ENCODE measurements at regions not wholly inside any gene's neighbourhood (a gene's known extent, or its start where the extent isn't known, plus 50 kb on each side); places are given as distances from the start of the nearest gene placed in this dataset.

GRCh38 chr5:110105692-110106091 lies 416.0 kb downstream of the MAN2A1 start:
- no peak for DNase-seq (ENCODE audit: low read depth in 1 of 2, low spot score in 1 of 2)

GRCh38 chr5:110106750-110107149 lies 417.0 kb downstream of the MAN2A1 start:
- DNase-seq (ENCODE audit: low read depth in 1 of 2, low spot score in 1 of 2): no peak

- no peak for DNase-seq (ENCODE audit: low read depth in 1 of 2, low spot score in 1 of 2)
Observed at GRCh38 chr5:110108520-110108919, 418.8 kb downstream of the MAN2A1 start.

GRCh38 chr5:110109667-110110066 lies 419.9 kb downstream of the MAN2A1 start:
- DNase-seq (ENCODE audit: low read depth in 1 of 2, low spot score in 1 of 2): no peak

- no peak for DNase-seq (ENCODE audit: low read depth in 1 of 2, low spot score in 1 of 2)
Observed at GRCh38 chr5:110112348-110112747, 422.6 kb downstream of the MAN2A1 start.

DNA sequence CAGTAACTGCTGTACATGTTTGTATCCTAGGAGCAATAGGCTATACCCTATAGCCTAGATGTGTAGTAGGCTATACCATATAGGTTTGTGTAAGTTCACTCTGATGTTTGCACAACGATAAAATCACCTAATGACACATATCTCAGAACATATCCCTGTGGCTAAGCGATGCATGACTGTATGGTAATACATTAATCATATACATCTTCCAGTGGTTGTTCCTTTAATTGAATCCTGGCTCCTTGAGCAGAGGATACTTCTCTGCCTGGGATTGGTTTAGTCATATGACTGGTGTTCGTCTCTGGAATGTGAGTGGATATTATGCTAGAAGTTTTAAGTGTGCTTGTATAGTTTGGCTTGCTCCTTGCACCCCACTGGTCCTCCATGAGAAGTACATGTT lies 425.8 kb downstream of the MAN2A1 start:
- no peak for DNase-seq (ENCODE audit: low read depth in 1 of 2, low spot score in 1 of 2)

DNA sequence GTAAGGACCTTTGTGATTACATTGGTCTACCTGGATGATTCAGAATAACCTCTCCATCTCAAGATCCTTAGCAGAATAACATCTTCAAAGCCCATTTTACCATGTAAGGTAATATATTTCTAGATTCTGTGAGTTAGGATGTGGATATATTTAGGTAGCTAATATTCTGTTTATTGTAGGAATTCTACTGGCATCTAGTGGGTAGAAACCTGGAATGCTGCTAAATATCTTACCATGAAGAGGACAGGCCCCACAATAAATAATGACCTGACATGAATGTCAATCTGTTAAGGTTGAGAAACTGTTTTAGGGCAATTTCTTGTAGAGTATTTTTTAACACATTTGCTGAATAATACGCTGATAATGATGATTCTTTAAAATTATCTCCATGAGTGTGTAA lies 426.8 kb downstream of the MAN2A1 start:
- DNase-seq (ENCODE audit: low read depth in 1 of 2, low spot score in 1 of 2): no peak

GRCh38 chr5:110134963-110135935 lies 445.5 kb downstream of the MAN2A1 start:
- no peak for DNase-seq (ENCODE audit: low read depth in 1 of 2, low spot score in 1 of 2)

DNA sequence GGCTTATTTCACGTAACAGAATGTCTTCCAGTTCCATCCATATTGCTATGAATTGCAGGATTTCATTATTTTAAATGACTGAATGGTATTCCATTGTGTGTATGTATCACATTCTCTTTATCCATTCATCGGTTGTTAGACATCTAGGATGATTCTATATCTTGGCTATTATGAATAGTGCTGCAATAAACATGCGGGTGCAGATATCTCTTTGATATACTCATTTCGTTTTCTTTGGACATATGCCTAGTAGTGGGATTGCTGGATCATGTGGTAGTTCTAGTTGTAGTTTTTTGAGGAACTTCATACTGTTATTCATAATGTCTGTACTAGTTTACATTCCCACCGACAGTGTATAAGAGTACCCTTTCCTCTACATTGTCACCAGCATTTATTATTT lies 460.5 kb downstream of the MAN2A1 start:
- DNase-seq (ENCODE audit: low read depth in 1 of 2, low spot score in 1 of 2): no peak

DNA sequence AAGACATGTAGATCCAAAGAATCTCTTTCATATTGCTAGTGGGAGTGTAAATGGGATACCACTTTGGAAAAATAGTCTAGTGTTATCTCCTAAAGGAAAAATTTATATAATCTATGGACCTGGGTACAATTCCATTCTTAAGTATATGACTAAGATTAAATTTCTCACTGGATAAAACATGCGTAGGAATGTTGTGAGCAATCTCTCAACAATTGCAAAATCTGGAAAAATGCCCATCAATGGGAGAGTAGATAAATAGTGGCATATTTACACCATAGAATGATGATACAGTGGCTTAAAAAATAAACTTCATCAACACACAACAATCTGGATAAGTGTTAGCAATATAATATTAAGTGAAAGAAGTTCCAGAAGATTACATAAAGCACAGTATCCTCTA lies 469.5 kb downstream of the MAN2A1 start:
- no peak for DNase-seq (ENCODE audit: low read depth in 1 of 2, low spot score in 1 of 2)

- DNase-seq (ENCODE audit: low read depth in 1 of 2, low spot score in 1 of 2): no peak
Observed at GRCh38 chr5:110161162-110161561, 471.4 kb downstream of the MAN2A1 start.

DNA sequence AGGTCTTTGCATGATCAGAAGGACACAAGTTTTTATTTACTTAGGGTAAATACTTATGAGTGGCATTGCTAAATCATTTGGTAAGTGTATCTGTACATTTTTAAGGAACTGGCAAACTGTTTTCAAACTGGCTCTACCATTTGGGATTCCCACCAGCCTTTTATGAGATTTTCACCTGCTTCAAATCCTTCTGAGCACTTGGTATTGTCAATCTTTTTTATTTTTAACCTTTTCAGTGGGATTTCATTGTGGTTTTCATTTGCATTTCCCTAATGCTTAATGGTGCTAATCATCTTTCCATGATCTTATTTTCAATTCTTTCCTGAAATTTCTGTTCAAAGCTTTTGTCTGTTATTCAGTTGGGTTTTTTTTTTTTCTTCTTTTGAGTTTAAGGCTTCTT lies 475.6 kb downstream of the MAN2A1 start:
- no peak for DNase-seq (ENCODE audit: low read depth in 1 of 2, low spot score in 1 of 2)

GRCh38 chr5:110167384-110167783 lies 477.7 kb downstream of the MAN2A1 start:
- DNase-seq (ENCODE audit: low read depth in 1 of 2, low spot score in 1 of 2): no peak

DNA sequence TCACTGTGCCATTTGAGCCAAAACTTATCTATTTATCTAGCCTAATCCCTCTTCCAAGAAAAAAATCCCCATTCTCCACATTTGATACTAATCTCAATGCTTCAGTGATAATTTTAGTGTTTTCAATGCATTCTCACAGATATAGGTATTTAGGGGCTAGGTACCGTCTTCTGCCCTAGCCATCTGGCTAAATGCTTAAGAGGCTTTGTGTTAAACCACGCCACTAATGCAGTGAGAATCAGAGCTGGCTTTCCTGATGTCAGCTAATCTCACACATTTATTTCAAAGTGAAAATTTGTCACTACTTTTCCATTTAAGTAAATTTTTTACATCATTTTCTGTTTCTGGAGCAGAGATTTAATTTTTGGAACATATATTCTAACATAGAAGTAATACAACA lies 479.7 kb downstream of the MAN2A1 start:
- no peak for DNase-seq (ENCODE audit: low read depth in 1 of 2, low spot score in 1 of 2)

DNA sequence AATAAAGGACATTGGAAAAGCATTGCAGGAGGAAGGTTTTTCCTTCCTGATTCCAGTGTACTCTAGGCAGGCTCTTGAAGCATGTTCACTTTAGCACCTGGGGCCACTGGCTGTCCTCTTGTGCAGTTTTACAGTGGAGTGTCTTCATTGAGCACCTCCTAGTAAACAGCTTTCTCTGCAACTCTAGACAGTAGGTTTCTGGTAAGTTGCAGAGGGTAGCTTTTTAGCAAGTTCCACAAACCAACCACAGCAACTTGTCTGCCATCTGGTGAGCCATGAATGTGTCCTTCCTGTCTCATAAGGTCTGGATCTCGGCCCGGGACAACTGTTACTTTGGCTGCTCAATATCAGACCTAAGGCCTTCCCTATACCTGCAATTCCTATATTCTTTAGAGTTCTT lies 488.0 kb downstream of the MAN2A1 start:
- no peak for DNase-seq (ENCODE audit: low read depth in 1 of 2, low spot score in 1 of 2)

DNA sequence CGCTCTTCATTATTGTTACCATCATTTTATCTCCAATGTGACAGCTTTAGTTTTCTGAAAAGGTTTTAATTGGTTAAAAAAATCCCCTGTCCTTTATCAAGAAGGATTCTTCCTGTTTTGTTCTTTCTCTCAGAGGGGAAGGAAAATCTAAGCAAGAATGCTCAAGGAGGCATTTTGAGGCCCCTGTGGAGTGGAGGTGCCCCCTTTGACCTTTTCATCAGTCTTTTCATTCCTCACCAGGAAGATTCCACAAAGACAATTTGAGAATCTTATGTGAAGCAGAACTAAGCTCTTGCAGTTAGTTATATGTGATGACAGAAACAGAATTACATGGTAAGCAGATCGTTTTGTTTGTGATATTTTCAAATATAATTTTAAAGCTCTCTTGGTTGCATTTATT lies 489.6 kb downstream of the MAN2A1 start:
- no peak for DNase-seq (ENCODE audit: low read depth in 1 of 2, low spot score in 1 of 2)

GRCh38 chr5:110194191-110194590 lies 504.5 kb downstream of the MAN2A1 start:
- no peak for DNase-seq (ENCODE audit: low read depth in 1 of 2, low spot score in 1 of 2)

DNA sequence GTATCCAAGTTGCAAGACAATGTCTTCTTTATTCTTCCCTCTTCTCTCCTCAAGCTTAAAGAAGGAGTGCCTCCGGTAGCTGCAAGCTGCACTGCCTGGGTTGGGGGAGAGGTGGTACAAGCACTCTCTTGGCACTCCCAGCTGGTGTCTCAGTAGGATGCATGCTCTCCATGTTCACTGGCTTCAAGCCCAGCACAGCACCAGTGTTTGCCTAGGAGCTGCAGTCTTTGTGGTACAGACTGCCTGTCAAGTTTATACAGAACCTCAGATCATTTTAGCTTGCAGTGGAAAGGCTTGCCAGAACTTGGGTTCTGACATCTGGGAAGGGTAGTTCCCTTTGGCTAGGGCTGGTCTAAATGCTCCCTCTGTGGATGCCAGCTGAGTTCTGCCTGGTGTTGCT lies 505.6 kb downstream of the MAN2A1 start:
- no peak for DNase-seq (ENCODE audit: low read depth in 1 of 2, low spot score in 1 of 2)

DNA sequence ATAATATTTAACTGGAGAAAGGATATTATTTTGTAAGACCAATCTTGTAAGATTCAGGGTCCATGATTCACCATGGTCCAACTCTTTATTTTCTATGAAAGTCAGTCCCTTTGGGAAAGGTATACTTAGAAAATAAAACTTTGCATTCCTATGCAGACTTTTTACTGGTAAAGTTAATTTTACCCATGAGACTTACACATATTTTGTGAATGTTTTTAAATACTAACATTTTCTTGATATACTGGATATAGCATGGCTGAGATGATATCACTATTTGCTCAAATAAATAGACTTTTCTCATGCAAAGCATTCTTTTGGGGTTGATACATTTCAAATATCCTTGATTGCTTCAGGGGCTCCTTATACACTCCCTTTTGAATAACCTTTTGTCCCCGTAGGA lies 512.1 kb downstream of the MAN2A1 start:
- no peak for DNase-seq (ENCODE audit: low read depth in 1 of 2, low spot score in 1 of 2)

- no peak for DNase-seq (ENCODE audit: low read depth in 1 of 2, low spot score in 1 of 2)
Observed at GRCh38 chr5:110203661-110204060, 513.9 kb downstream of the MAN2A1 start.

- DNase-seq (ENCODE audit: low read depth in 1 of 2, low spot score in 1 of 2): no peak
Observed at GRCh38 chr5:110209401-110209800, 517.1 kb downstream of the TMEM232 start.

DNA sequence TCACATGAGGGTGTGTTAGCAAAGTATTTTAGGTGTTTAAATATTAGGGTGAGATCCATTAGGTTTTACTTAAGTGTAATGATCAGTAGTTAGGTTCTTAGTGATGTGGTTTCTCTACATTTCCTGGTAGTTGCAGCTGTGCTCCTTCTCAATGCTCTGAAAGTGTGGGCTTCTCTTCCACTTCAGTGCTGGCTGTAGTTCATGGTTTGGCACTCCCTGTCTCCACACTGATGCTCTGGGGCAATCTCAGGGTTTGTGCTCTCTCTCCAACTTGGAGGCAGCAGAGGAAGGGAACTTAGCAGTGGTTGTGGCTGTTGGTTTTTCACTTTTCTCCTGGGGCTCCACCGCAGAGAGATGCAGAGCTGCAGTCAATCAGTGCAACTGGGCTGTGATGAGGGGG lies 507.5 kb downstream of the TMEM232 start:
- DNase-seq (ENCODE audit: low read depth in 1 of 2, low spot score in 1 of 2): no peak

GRCh38 chr5:110219769-110220168 lies 506.7 kb downstream of the TMEM232 start:
- DNase-seq (ENCODE audit: low read depth in 1 of 2, low spot score in 1 of 2): no peak
